Upper lobe of left lung (tissue), 4 donors: ENCODE measurements at regions not wholly inside any gene's neighbourhood (a gene's known extent, or its start where the extent isn't known, plus 50 kb on each side); places are given as distances from the start of the nearest gene placed in this dataset.

Experiments
- CTCF ChIP-seq, 6 experiments: fragments of 450-650 bp in 4 of 6; fragments of 200-600 bp in 2 of 6; sonication (generic) in 2 of 6; IDR thresholded peaks; one replicate each; pipeline ENCODE4 v1.5.1; 2016 to 2019; ENCODE audit warnings: antibody characterized with exemption in 6 of 6
- EP300 ChIP-seq, 4 donors: sonication (generic); formaldehyde crosslinking; IDR thresholded peaks; one replicate each; pipeline ENCODE4 v1.5.1; 2017; ENCODE audit warnings: antibody characterized with exemption in 4 of 4, control low read depth in 2 of 4
- POLR2A ChIP-seq, 4 donors: fragments of 450-650 bp; IDR thresholded peaks; one replicate each; pipeline ENCODE4 v1.5.1; 2016 to 2017; ENCODE audit warnings: antibody characterized with exemption in 4 of 4, mild to moderate bottlenecking in 2 of 4
- POLR2AphosphoS5 ChIP-seq, 2 donors: sonication (generic); formaldehyde crosslinking; IDR thresholded peaks; one replicate each; pipeline ENCODE4 v1.5.1; 2017; ENCODE audit warnings: antibody characterized with exemption in 2 of 2

DNA sequence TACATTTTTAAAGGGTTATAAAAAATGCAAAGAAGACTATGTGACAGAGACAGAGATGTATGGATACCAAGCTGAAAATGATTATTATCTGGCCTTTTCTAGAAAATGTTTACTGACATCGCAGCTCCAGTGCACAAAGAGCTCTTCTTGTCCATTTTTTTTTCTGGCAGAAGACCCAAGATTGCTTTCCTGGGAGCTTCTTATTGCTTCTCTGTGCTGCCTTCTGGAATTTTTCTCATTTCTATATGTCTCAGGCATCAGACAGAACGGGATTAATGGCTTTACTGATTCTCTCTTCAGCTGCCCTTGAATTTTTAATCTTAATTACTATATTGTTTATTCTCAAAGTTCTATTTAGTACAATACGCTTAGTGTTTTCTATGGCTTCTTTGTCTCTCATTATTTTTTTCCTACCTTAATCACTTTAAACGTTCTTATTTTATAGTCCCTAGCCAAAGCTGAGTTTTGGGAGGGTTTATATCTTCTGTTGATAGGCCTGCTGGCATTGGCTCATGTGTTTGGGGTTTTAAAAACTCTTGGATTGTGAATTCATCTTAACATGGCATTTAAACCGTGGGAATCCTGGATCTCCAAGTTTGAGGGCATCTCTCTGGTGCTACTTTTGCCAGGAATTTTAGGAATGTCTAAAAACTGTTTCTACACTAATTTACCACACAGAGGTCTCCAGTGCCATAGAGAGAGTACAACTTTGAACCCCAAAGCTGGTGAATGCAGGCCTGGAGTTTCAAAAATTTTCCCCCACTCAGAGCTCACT, 138.9 kb upstream of the LNX1 start:
- TF ChIP-seq CTCF (IDR thresholded peaks at IDR 0.05), result no peak
- no peak for TF ChIP-seq POLR2A (IDR thresholded peaks at IDR 0.05)
- no peak for TF ChIP-seq EP300 (IDR thresholded peaks at IDR 0.05)
- no peak for TF ChIP-seq POLR2AphosphoS5 (IDR thresholded peaks at IDR 0.05)
